ENCODE measurements at regions not wholly inside any gene's neighbourhood (a gene's known extent, or its start where the extent isn't known, plus 50 kb on each side); places are given as distances from the start of the nearest gene placed in this dataset.
"Not testable (repeated sequence)": the region's sequence is repeated elsewhere in the genome, so short reads cannot be mapped to it uniquely, and the experiment has no call there.

DNA sequence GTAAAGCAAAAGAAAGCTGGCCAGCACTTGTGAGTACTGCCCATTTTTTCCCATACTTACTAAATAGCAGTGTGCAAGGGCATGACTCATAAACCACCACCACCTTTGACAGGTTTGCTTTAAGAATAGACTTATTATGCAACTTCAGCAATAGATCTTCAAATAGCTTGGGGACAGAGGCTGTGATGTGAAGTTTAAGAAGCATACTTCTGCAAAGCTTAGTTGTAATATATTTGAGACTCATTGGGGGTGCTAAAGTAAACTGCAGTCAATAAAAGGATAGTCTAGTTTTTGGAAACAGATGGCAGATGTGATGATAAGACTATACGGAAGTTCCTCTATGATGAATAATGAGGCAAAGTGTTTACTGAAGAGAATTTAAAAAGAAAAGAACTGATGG is 210.0 kb downstream of the PLA2G4A start:
- H3K9me3 Mint-ChIP-seq, result peaks cover 5% of the 10 kb centered on the region
- H3K36me3 Mint-ChIP-seq, result no peaks in the 10 kb centered on the region
- H3K4me3 Mint-ChIP-seq, result no peak overlapping the region
- no peaks in the 10 kb centered on the region for H3K4me1 Mint-ChIP-seq
- peaks cover 7% of the 10 kb centered on the region for H3K27me3 Mint-ChIP-seq
- H3K27ac Mint-ChIP-seq, result no peak overlapping the region
- no peak for DNase-seq

GRCh38 chr1:187041104-187041503 is 212.4 kb downstream of the PLA2G4A start:
- no peak for DNase-seq
- H3K27me3 Mint-ChIP-seq, result peaks cover 4% of the 10 kb centered on the region

DNA sequence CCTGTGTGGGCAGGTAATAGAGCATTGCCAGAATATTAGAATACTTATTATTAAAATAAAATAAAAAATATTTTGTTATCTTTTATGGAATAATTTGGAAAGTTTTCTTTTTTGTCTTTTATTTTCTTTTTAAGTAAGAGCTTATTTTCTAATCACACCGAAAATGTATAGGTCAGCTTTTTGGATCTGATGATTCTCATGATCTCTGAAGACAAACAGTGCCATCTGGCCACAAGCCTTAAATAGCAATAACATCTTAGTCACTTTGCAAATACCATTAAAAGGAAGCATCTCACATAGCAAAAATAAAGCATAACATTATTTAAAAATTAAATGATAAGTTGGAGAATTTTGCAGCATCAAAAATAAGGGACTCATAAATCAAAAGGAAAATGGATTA is 213.8 kb downstream of the PLA2G4A start:
- DNase-seq, result no peak
- H3K4me3 Mint-ChIP-seq, result no peak overlapping the region
- peaks cover 5% of the 10 kb centered on the region for H3K9me3 Mint-ChIP-seq
- no peaks in the 10 kb centered on the region for H3K4me1 Mint-ChIP-seq
- H3K27me3 Mint-ChIP-seq, result no peaks in the 10 kb centered on the region
- no peak overlapping the region for H3K27ac Mint-ChIP-seq
- no peaks in the 10 kb centered on the region for H3K36me3 Mint-ChIP-seq

More at GRCh38 chr1:187041104-187041503, 212.4 kb downstream of the PLA2G4A start:
- Mint-ChIP-seq H3K27ac (no peak overlapping the region), H3K4me1 (no peaks in the 10 kb centered on the region), H3K4me3 (no peak overlapping the region), H3K36me3 (no peaks in the 10 kb centered on the region), H3K9me3 (peaks cover 5% of the 10 kb centered on the region)

- not testable (repeated sequence) for H3K9me3 Mint-ChIP-seq, H3K27me3 Mint-ChIP-seq, H3K4me3 Mint-ChIP-seq, DNase-seq, H3K27ac Mint-ChIP-seq, H3K36me3 Mint-ChIP-seq, H3K4me1 Mint-ChIP-seq
Observed at GRCh38 chr1:187043433-187043832, 214.7 kb downstream of the PLA2G4A start.

DNA sequence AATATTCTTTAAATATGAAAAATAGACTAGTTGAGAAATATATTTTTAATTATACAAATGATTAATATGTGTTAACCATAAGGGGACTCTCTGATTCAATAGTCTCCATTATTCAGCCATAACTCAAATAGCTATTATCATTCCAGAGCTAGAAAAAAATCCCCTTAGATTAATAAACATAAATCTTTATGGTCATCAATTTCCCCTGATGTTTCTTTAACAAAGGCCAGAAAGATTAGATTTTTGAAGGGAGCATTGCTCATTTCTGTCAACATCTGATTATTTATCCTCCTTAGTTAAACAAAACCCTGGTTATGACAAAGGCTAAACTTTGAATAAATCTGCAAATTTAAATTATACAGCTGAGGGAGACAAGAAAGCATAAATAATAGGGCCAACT is 215.7 kb downstream of the PLA2G4A start:
- no peaks in the 10 kb centered on the region for H3K27me3 Mint-ChIP-seq
- H3K4me3 Mint-ChIP-seq, result no peak overlapping the region
- no peaks in the 10 kb centered on the region for H3K4me1 Mint-ChIP-seq
- DNase-seq, result no peak
- no peaks in the 10 kb centered on the region for H3K36me3 Mint-ChIP-seq
- H3K27ac Mint-ChIP-seq, result no peak overlapping the region
- H3K9me3 Mint-ChIP-seq, result no peaks in the 10 kb centered on the region

GRCh38 chr1:187045371-187045770 is 216.6 kb downstream of the PLA2G4A start:
- no peaks in the 10 kb centered on the region for H3K36me3 Mint-ChIP-seq
- no peak overlapping the region for H3K27ac Mint-ChIP-seq
- no peaks in the 10 kb centered on the region for H3K4me1 Mint-ChIP-seq
- no peaks in the 10 kb centered on the region for H3K27me3 Mint-ChIP-seq
- H3K9me3 Mint-ChIP-seq, result no peaks in the 10 kb centered on the region
- DNase-seq, result no peak
- no peak overlapping the region for H3K4me3 Mint-ChIP-seq

DNA sequence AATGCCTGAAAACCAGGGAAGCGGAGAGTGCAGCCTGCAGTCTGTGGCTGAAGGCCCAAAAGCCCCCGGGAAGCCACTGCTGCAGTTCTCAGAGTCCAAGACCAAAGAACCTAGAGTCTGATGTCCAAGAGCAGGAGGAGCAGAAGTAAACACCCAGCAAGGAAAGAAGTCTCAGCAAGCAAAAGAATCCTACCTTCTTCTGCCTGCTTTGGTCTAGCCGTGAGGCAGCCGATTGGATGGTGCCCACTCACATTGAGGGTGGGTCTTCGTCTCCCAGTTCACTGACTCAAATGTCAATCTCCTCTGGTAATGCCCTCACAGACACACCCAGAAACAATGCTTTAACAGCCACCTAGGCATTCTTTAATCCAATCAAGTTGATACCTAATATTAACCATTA is 217.5 kb downstream of the PLA2G4A start:
- H3K36me3 Mint-ChIP-seq, result no peaks in the 10 kb centered on the region
- H3K4me3 Mint-ChIP-seq, result no peak overlapping the region
- H3K4me1 Mint-ChIP-seq, result no peaks in the 10 kb centered on the region
- DNase-seq, result no peak
- H3K9me3 Mint-ChIP-seq, result no peaks in the 10 kb centered on the region
- H3K27ac Mint-ChIP-seq, result no peak overlapping the region
- no peaks in the 10 kb centered on the region for H3K27me3 Mint-ChIP-seq

DNA sequence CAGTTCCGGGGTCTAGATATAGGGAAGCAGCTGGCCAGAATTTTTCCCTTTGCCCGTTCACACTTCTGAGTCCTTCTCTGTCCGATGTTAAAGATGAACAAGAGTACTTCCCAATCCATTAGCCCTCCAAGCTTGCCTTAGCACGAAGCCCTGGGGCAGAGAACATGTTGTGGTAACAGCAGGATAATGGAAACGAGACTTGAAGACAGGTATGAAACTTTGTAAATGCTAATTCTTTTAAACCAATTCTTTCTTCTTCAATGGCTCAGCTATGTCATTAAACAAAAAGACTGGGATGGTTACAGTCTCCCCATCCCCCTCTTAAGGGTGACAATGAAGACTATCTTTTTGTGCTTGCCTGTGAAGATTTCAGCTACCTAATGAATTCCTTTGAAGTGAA is 218.5 kb downstream of the PLA2G4A start:
- DNase-seq, result no peak
- Mint-ChIP-seq H3K4me1 (no peaks in the 10 kb centered on the region), H3K27me3 (no peaks in the 10 kb centered on the region), H3K36me3 (no peaks in the 10 kb centered on the region), H3K4me3 (no peak overlapping the region), H3K9me3 (no peaks in the 10 kb centered on the region), H3K27ac (no peak overlapping the region)

DNA sequence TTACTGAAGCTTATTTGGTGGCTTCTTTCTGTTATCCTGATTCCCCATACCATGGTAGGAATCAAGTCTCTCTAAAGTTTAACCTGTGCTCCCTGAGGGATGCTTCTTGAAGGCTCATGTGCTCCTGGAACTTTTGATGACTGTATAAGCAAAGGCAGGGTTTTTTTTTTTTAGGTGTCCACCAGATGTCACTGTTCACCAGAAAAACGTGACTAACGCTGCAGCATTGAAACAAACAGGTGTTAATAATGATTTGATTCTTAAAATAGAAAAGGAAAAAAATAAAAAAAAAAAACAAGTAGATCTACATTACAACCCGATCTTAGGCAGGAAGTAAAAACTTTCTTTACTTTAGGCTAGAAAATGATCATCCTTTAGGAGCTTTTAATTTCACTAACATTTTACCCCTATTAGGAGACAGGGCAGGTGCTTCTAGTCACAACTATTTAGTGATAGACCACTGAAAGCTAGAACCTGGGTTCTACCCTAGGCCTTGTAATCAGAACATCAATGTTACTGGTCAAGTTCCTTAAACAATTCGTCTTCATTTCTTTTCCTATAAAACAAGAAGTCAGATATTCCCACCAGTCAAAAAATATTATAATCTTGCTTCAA is 223.0 kb downstream of the PLA2G4A start:
- H3K4me1 Mint-ChIP-seq, result no peaks in the 10 kb centered on the region
- H3K27ac Mint-ChIP-seq, result no peak overlapping the region
- no peaks in the 10 kb centered on the region for H3K9me3 Mint-ChIP-seq
- H3K27me3 Mint-ChIP-seq, result no peaks in the 10 kb centered on the region
- H3K4me3 Mint-ChIP-seq, result no peak overlapping the region
- DNase-seq, result peak; percentile 11
- H3K36me3 Mint-ChIP-seq, result no peaks in the 10 kb centered on the region

DNA sequence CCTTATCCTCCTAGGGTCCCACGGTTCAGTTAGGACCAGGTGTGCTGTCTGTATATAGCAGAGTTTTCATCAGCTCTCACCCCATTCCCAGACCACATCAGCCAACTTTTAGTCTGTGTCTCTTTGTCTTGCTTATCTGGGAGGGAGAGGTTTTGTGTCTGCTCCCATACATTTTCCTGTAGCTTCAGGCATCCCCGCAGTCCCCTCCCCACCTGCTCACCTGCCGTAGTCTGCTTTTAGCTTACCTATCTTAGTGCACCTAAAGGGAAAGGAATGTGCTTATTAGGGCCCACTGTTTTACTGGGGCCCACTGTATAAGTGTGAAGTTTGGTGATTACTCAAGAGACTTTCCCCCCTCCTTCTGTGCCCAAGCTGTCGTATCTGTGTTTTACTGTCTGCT is 225.1 kb downstream of the PLA2G4A start:
- H3K27ac Mint-ChIP-seq, result no peak overlapping the region
- no peaks in the 10 kb centered on the region for H3K36me3 Mint-ChIP-seq
- DNase-seq, result no peak
- no peaks in the 10 kb centered on the region for H3K9me3 Mint-ChIP-seq
- no peaks in the 10 kb centered on the region for H3K4me1 Mint-ChIP-seq
- no peak overlapping the region for H3K4me3 Mint-ChIP-seq
- no peaks in the 10 kb centered on the region for H3K27me3 Mint-ChIP-seq

DNA sequence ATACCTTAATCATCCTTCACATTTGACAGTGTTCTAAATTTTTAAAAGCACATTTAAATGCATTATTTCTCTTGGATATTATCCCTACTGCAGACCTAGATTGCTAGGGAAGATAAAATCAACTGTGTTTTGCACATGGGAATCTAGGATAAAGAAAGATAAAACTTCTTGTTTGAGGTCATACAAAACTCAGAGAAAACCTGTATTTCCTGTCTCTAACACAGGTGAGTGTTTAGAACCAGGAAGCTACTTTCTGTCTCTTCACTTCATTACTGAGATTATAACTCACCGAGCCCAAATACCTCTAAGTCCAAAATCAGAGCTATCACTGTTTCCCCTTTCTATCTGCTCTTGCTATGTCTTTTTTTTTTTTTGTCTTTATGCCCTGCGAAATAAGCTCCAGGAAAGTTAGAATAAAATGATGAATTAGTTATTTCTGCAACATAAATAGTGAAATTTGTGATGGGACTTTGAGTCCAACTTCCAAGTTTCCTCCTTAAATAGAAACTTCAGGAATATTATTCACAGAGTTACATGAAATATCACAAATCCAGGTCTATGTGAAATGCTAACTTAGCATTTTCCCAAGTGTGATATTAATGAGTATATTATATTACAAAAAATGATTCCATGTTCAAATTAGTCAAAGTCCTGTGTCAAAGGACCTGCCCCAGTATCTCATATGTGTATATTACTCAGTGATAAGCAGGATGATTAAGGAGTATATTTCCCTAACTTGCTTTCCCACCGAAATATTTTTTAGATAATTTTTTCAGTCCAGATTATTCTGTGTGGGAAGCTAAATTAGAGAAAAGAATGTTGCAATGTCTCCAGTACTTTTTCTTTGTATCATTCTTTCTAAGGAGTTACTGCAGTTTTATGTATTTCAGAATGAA is 226.4 kb downstream of the PLA2G4A start:
- Mint-ChIP-seq H3K4me3 (no peak overlapping the region), H3K9me3 (no peaks in the 10 kb centered on the region), H3K27me3 (no peaks in the 10 kb centered on the region), H3K4me1 (no peaks in the 10 kb centered on the region), H3K36me3 (no peaks in the 10 kb centered on the region), H3K27ac (no peak overlapping the region)
- DNase-seq, result no peak

GRCh38 chr1:187063271-187063670 is 234.5 kb downstream of the PLA2G4A start:
- DNase-seq, result no peak
- Mint-ChIP-seq H3K4me3 (no peak overlapping the region), H3K4me1 (no peaks in the 10 kb centered on the region), H3K27me3 (peaks cover 9% of the 10 kb centered on the region), H3K36me3 (no peaks in the 10 kb centered on the region), H3K27ac (no peak overlapping the region), H3K9me3 (no peaks in the 10 kb centered on the region)

- Mint-ChIP-seq H3K36me3 (no peaks in the 10 kb centered on the region), H3K27me3 (peaks cover 3% of the 10 kb centered on the region)
Observed at GRCh38 chr1:187067160-187067559, 238.4 kb downstream of the PLA2G4A start.

DNA sequence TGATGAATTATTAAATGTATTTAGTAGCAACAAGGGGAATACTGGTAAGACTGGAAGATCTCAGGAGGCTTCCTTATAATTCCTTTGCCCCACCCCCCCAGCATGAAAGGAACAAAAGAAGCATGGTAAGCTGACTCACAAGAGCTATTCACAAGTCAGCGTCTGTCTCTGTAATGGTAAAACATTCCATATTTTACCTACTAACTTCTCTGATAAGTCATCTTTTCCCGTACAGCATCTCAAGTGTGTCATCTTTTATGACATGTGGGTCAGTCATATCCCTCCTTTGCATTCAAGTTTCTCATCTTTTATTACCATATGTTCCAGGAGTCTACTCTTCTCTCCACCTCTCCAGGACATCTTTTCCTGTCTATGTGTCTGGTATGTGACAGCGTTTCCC is 241.3 kb downstream of the PLA2G4A start:
- H3K4me3 Mint-ChIP-seq, result no peak overlapping the region
- H3K27me3 Mint-ChIP-seq, result peaks cover 3% of the 10 kb centered on the region
- H3K27ac Mint-ChIP-seq, result no peak overlapping the region
- no peak for DNase-seq
- H3K36me3 Mint-ChIP-seq, result peaks cover 6% of the 10 kb centered on the region
- no peaks in the 10 kb centered on the region for H3K4me1 Mint-ChIP-seq
- no peaks in the 10 kb centered on the region for H3K9me3 Mint-ChIP-seq

More at GRCh38 chr1:187067160-187067559, 238.4 kb downstream of the PLA2G4A start:
- H3K9me3 Mint-ChIP-seq, result no peaks in the 10 kb centered on the region
- no peak for DNase-seq
- no peaks in the 10 kb centered on the region for H3K4me1 Mint-ChIP-seq
- no peak overlapping the region for H3K27ac Mint-ChIP-seq
- no peak overlapping the region for H3K4me3 Mint-ChIP-seq

DNA sequence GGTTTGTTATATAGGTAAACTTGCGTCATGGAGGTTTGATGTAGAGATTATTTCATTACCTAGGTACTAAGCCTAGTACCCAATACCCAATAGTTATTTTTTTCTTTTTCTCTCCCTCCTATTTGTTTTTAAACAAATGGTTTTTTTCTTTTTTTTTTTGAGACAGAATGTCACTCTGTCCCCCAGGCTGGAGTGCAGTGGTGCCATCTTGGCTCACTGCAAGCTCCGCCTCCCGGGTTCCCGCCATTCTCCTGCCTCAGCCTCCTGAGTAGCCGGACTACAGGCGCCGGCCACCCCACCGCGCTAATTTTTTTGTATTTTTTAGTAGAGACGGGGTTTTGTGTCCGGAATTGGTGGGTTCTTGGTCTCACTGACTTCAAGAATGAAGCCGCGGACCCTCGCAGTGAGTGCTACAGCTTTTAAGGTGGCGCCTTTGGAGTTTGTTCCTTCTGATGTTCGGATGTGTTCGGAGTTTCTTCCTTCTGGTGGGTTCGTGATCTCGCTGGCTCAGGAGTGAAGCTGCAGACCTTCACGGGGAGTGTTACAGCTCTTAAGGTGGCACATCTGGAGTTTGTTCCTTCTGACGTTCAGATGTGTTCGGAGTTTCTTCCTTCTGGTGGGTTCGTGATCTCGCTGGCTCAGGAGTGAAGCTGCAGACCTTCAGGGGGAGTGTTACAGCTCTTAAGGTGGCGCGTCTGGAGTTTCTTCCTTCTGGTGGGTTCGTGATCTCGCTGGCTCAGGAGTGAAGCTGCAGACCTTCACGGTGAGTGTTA is 243.7 kb downstream of the PLA2G4A start:
- not testable (repeated sequence) for H3K27me3 Mint-ChIP-seq, DNase-seq, H3K4me1 Mint-ChIP-seq, H3K36me3 Mint-ChIP-seq, H3K9me3 Mint-ChIP-seq
- Mint-ChIP-seq H3K4me3 (peak overlapping the region; percentile 84), H3K27ac (peak overlapping the region; percentile 84)

Measured in activated naive CD8-positive, alpha-beta T cell treated with anti-CD3 and anti-CD28 coated beads for 36 hours (primary cell).